ENCODE measurements at regions not wholly inside any gene's neighbourhood (a gene's known extent, or its start where the extent isn't known, plus 50 kb on each side); places are given as distances from the start of the nearest gene placed in this dataset.

GRCh38 chr2:204494681-204495080 is 50.6 kb upstream of the PARD3B start:
- intact Hi-C loops (cut with DNase I) = no loop called here
- no peak for ATAC-seq
- DNase-seq (ENCODE audit: missing footprints) = no peak

- DNase-seq (ENCODE audit: missing footprints) (no peak), ATAC-seq (no peak)
- intact Hi-C loops (cut with DNase I) = no loop called here
These were observed 49.9 kb upstream of the PARD3B start for GRCh38 chr2:204495381-204495780.
